ENCODE measurements at regions not wholly inside any gene's neighbourhood (a gene's known extent, or its start where the extent isn't known, plus 50 kb on each side); places are given as distances from the start of the nearest gene placed in this dataset.

- TF ChIP-seq POLR2A (IDR thresholded peaks at IDR 0.05) = no peak
- TF ChIP-seq, protein P1, sequence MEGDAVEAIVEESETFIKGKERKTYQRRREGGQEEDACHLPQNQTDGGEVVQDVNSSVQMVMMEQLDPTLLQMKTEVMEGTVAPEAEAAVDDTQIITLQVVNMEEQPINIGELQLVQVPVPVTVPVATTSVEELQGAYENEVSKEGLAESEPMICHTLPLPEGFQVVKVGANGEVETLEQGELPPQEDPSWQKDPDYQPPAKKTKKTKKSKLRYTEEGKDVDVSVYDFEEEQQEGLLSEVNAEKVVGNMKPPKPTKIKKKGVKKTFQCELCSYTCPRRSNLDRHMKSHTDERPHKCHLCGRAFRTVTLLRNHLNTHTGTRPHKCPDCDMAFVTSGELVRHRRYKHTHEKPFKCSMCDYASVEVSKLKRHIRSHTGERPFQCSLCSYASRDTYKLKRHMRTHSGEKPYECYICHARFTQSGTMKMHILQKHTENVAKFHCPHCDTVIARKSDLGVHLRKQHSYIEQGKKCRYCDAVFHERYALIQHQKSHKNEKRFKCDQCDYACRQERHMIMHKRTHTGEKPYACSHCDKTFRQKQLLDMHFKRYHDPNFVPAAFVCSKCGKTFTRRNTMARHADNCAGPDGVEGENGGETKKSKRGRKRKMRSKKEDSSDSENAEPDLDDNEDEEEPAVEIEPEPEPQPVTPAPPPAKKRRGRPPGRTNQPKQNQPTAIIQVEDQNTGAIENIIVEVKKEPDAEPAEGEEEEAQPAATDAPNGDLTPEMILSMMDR (IDR thresholded peaks at IDR 0.05) = no peak
- TF ChIP-seq EP300 (IDR thresholded peaks at IDR 0.05) = no peak
These were observed 158.3 kb upstream of the FSTL5 start for GRCh38 chr4:162322054-162322453.
